Breast epithelium (tissue), 4 donors: ENCODE measurements at regions not wholly inside any gene's neighbourhood (a gene's known extent, or its start where the extent isn't known, plus 50 kb on each side); places are given as distances from the start of the nearest gene placed in this dataset.
"Not testable (repeated sequence)": the region's sequence is repeated elsewhere in the genome, so short reads cannot be mapped to it uniquely, and the experiment has no call there.

Experiments used
- DNase-seq, 2 donors: peaks; one replicate each; pipeline ENCODE4 v3.0.0-alpha.2; 2019; ENCODE audit warnings: low spot score in 2 of 2
- H3K27ac ChIP-seq, 2 donors: fragments of 200-600 bp; sonication (generic) in 1 of 2; one replicate each; pipeline ENCODE4 v1.5.1; 2016 to 2019; ENCODE audit warnings: mild to moderate bottlenecking in 1 of 2
- H3K27me3 ChIP-seq, 2 donors: fragments of 200-600 bp; sonication (generic) in 1 of 2; one replicate each; pipeline versions ENCODE4 v1.5.1 to v1.6.0; 2017 to 2019; ENCODE audit warnings: control low read depth in 1 of 2, mild to moderate bottlenecking in 1 of 2
- H3K36me3 ChIP-seq: fragments of 200-600 bp; one replicate; pipeline ENCODE4 v1.5.1; 2019
- H3K4me1 ChIP-seq, 2 donors: fragments of 200-600 bp; sonication (generic); one replicate each; pipeline ENCODE4 v1.5.1; 2016 to 2019; ENCODE audit warnings: control low read depth in 1 of 2
- H3K4me3 ChIP-seq, 3 donors: fragments of 200-600 bp; sonication (generic); 1 replicate in 2 of 3; 2 replicates in 1 of 3; pipeline ENCODE4 v1.5.1; 2016 to 2019; ENCODE audit warnings: mild to moderate bottlenecking in 3 of 3, moderate library complexity in 2 of 3
- H3K9me3 ChIP-seq, 2 donors: fragments of 200-600 bp; sonication (generic) in 1 of 2; one replicate each; pipeline ENCODE4 v1.5.1; 2016 to 2019; ENCODE audit warnings: control low read depth in 1 of 2
- POLR2A ChIP-seq: fragments of 450-650 bp; IDR thresholded peaks from one replicate; pipeline ENCODE4 v1.6.1; 2016; ENCODE audit warnings: antibody characterized with exemption, mild to moderate bottlenecking, moderate library complexity
- POLR2AphosphoS5 ChIP-seq, 3 donors: sonication (generic); formaldehyde crosslinking; IDR thresholded peaks; one replicate each; pipeline ENCODE4 v1.6.1; 2017; ENCODE audit warnings: antibody characterized with exemption in 3 of 3
- intact Hi-C: fragments of 100-400 bp; cut with DNase I; formaldehyde crosslinking; loops from one replicate; pipeline ENCODE4 v1.15.1; 2023; ENCODE audit warnings: low total_unique reads
- TF ChIP-seq, protein P1 (sequence below), 3 donors: fragments of 450-650 bp; IDR thresholded peaks; one replicate each; pipeline ENCODE4 v1.5.1; 2016 to 2017; ENCODE audit warnings: antibody characterized with exemption in 3 of 3, mild to moderate bottlenecking in 3 of 3, moderate library complexity in 3 of 3

- TF ChIP-seq, protein P1, sequence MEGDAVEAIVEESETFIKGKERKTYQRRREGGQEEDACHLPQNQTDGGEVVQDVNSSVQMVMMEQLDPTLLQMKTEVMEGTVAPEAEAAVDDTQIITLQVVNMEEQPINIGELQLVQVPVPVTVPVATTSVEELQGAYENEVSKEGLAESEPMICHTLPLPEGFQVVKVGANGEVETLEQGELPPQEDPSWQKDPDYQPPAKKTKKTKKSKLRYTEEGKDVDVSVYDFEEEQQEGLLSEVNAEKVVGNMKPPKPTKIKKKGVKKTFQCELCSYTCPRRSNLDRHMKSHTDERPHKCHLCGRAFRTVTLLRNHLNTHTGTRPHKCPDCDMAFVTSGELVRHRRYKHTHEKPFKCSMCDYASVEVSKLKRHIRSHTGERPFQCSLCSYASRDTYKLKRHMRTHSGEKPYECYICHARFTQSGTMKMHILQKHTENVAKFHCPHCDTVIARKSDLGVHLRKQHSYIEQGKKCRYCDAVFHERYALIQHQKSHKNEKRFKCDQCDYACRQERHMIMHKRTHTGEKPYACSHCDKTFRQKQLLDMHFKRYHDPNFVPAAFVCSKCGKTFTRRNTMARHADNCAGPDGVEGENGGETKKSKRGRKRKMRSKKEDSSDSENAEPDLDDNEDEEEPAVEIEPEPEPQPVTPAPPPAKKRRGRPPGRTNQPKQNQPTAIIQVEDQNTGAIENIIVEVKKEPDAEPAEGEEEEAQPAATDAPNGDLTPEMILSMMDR (IDR thresholded peaks at IDR 0.05), result no peak
- TF ChIP-seq POLR2A, result no peak
- no peak for TF ChIP-seq POLR2AphosphoS5 (IDR thresholded peaks at IDR 0.05)
- Histone ChIP-seq H3K36me3 (no peaks in the 10 kb centered on the region), H3K4me3 (no peak overlapping the region), H3K9me3 (no peaks in the 10 kb centered on the region), H3K4me1 (no peaks in the 10 kb centered on the region), H3K27ac (no peak overlapping the region), H3K27me3 (no peaks in the 10 kb centered on the region)
- DNase-seq, result no peak
- intact Hi-C loops, result no loop called here
These were observed 199.2 kb downstream of the OTOL1 start for GRCh38 chr3:161695811-161696210.

- no peak for DNase-seq
- H3K4me3 ChIP-seq, result no peak overlapping the region
- intact Hi-C loops, result no loop called here
- H3K36me3 ChIP-seq, result no peaks in the 10 kb centered on the region
- H3K4me1 ChIP-seq, result no peaks in the 10 kb centered on the region
- no peaks in the 10 kb centered on the region for H3K27me3 ChIP-seq
- H3K27ac ChIP-seq, result no peak overlapping the region
- no peaks in the 10 kb centered on the region for H3K9me3 ChIP-seq
- TF ChIP-seq POLR2AphosphoS5 (IDR thresholded peaks at IDR 0.05), result no peak
- TF ChIP-seq, protein P1 (IDR thresholded peaks at IDR 0.05), result no peak
- no peak for TF ChIP-seq POLR2A
These were observed 204.4 kb downstream of the OTOL1 start for GRCh38 chr3:161700998-161701397.

DNA sequence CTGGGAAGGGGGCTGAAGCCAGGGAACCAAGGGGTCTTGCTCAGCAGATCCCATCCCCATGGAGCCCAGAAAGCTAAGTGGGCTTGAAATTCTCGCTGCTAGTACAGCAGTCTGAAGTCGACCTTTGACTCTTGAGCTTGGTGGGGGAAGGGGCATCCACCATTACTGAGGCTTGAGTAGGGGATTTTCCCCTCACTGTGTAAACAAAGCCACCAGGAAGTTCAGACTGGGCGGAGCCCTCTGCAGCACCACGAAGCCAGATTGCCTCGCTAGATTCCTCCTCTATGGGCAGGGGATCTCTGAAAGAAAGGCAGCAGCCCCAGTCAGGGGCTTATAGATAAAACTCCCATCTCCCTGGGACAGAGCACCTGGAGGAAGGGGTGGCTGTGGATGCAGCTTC lies 210.6 kb downstream of the OTOL1 start:
- H3K9me3 ChIP-seq, H3K4me1 ChIP-seq, H3K27ac ChIP-seq, DNase-seq, H3K36me3 ChIP-seq, H3K27me3 ChIP-seq, H3K4me3 ChIP-seq, intact Hi-C loops: not testable (repeated sequence)

GRCh38 chr3:161713731-161714130 lies 217.1 kb downstream of the OTOL1 start:
- H3K9me3 ChIP-seq, result no peaks in the 10 kb centered on the region
- intact Hi-C loops, result no loop called here
- H3K27me3 ChIP-seq, result no peaks in the 10 kb centered on the region
- no peaks in the 10 kb centered on the region for H3K4me1 ChIP-seq
- no peak overlapping the region for H3K27ac ChIP-seq
- TF ChIP-seq POLR2A (no peak), POLR2AphosphoS5 (IDR thresholded peaks at IDR 0.05) (no peak)
- TF ChIP-seq, protein P1 (IDR thresholded peaks at IDR 0.05), result no peak
- no peak overlapping the region for H3K4me3 ChIP-seq
- no peak for DNase-seq
- H3K36me3 ChIP-seq, result no peaks in the 10 kb centered on the region

DNA sequence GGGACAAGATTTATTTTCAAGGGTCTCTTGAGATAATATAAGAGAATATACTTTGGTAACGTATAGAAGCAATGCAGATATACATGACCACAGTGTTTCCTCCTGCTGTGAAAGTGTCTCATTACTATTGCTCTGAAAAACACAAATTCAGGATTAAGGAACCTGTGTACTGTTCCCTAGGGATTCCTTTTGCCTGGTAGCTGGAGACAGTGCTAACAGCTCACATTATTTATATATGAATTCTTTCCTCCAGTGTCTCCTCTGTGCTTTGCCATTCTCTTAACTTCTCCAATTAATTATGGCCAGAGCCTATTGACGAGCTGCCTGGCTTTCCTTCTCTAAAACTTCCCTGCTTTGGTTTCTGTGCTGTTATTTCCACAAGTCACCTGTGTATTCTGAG lies 235.4 kb downstream of the OTOL1 start:
- intact Hi-C loops, result no loop called here
- TF ChIP-seq POLR2A, result no peak
- TF ChIP-seq, protein P1 (IDR thresholded peaks at IDR 0.05), result no peak
- no peak for TF ChIP-seq POLR2AphosphoS5 (IDR thresholded peaks at IDR 0.05)
- DNase-seq, result no peak
- Histone ChIP-seq H3K9me3 (no peaks in the 10 kb centered on the region), H3K27me3 (no peaks in the 10 kb centered on the region), H3K4me3 (no peak overlapping the region), H3K36me3 (no peaks in the 10 kb centered on the region), H3K4me1 (no peaks in the 10 kb centered on the region), H3K27ac (no peak overlapping the region)

GRCh38 chr3:161737171-161737570 lies 240.6 kb downstream of the OTOL1 start:
- TF ChIP-seq POLR2A (no peak), POLR2AphosphoS5 (IDR thresholded peaks at IDR 0.05) (no peak)
- TF ChIP-seq, protein P1 (IDR thresholded peaks at IDR 0.05), result no peak
- H3K27me3 ChIP-seq, result no peaks in the 10 kb centered on the region
- DNase-seq, result no peak
- H3K36me3 ChIP-seq, result no peaks in the 10 kb centered on the region
- H3K4me1 ChIP-seq, result no peaks in the 10 kb centered on the region
- intact Hi-C loops, result no loop called here
- no peaks in the 10 kb centered on the region for H3K9me3 ChIP-seq
- H3K4me3 ChIP-seq, result no peak overlapping the region
- no peak overlapping the region for H3K27ac ChIP-seq
